22Rv1 (cell line): ENCODE measurements at regions not wholly inside any gene's neighbourhood (a gene's known extent, or its start where the extent isn't known, plus 50 kb on each side); places are given as distances from the start of the nearest gene placed in this dataset.

Experiments
- H3K27ac ChIP-seq: fragments of 450-650 bp; 2 replicates; pipeline ENCODE4 v1.5.1; 2017
- ZFX ChIP-seq: fragments of 450-650 bp; IDR thresholded peaks from 2 replicates; pipeline ENCODE4 v1.6.1; 2017; ENCODE audit warnings: antibody characterized with exemption, borderline replicate concordance
- TF ChIP-seq, protein P1 (sequence below): fragments of 450-650 bp; IDR thresholded peaks from 2 replicates; pipeline ENCODE4 v1.5.1; 2017; ENCODE audit warnings: mild to moderate bottlenecking

- no peak overlapping the region for H3K27ac ChIP-seq
- TF ChIP-seq, protein P1, sequence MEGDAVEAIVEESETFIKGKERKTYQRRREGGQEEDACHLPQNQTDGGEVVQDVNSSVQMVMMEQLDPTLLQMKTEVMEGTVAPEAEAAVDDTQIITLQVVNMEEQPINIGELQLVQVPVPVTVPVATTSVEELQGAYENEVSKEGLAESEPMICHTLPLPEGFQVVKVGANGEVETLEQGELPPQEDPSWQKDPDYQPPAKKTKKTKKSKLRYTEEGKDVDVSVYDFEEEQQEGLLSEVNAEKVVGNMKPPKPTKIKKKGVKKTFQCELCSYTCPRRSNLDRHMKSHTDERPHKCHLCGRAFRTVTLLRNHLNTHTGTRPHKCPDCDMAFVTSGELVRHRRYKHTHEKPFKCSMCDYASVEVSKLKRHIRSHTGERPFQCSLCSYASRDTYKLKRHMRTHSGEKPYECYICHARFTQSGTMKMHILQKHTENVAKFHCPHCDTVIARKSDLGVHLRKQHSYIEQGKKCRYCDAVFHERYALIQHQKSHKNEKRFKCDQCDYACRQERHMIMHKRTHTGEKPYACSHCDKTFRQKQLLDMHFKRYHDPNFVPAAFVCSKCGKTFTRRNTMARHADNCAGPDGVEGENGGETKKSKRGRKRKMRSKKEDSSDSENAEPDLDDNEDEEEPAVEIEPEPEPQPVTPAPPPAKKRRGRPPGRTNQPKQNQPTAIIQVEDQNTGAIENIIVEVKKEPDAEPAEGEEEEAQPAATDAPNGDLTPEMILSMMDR, result no peak
- TF ChIP-seq ZFX, result no peak
Observed at GRCh38 chr9:14369011-14369410, 55.1 kb upstream of the NFIB start.

DNA sequence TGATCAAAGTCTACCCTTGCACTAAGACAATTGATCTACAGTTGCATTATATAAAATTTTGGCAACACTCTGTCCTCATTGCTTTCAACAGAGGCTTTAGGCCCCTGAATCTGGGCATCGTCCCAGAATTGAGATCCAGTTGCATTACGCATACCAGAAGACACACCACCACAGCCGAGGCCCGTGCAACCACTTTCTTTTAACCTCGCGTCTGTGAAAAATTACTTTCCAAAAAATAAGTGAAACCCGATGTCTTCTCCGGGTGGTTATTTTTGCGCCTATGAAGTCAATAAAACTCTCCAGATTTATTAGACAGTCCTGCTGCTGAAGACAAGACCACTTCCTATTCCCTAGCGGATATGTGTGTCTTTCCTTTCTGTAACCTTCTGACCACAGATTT is 52.1 kb upstream of the NFIB start:
- no peak for TF ChIP-seq ZFX
- TF ChIP-seq, protein P1, result no peak
- H3K27ac ChIP-seq, result no peak overlapping the region

GRCh38 chr9:14365670-14366069 is 51.7 kb upstream of the NFIB start:
- TF ChIP-seq ZFX, result no peak
- TF ChIP-seq, protein P1, result no peak
- H3K27ac ChIP-seq, result no peak overlapping the region
